ENCODE measurements at regions not wholly inside any gene's neighbourhood (a gene's known extent, or its start where the extent isn't known, plus 50 kb on each side); places are given as distances from the start of the nearest gene placed in this dataset.

- DNase-seq (ENCODE audit: extremely low spot score), result no peak
- CTCF ChIA-PET, result no interaction called here
- POLR2A ChIA-PET, result no interaction called here
- no peak for TF ChIP-seq NFRKB (IDR thresholded peaks at IDR 0.05)
- TF ChIP-seq ZNF384 (IDR thresholded peaks at IDR 0.05), result no peak
- no peak for TF ChIP-seq ELF4 (IDR thresholded peaks at IDR 0.05)
- TF ChIP-seq TARDBP (IDR thresholded peaks at IDR 0.05), result no peak
- TF ChIP-seq BHLHE40 (IDR thresholded peaks at IDR 0.05; ENCODE audit: borderline replicate concordance), result no peak
- no peak for TF ChIP-seq SUZ12 (IDR thresholded peaks at IDR 0.05)
- no peak for TF ChIP-seq FOXK2 (IDR thresholded peaks at IDR 0.05)
- no peak for TF ChIP-seq L3MBTL2 (conservative IDR thresholded peaks at IDR 0.05)
- TF ChIP-seq SP1 (IDR thresholded peaks at IDR 0.05), result no peak
- TF ChIP-seq LEF1 (IDR thresholded peaks at IDR 0.05; ENCODE audit: borderline replicate concordance), result no peak
- no peak for TF ChIP-seq PKNOX1 (IDR thresholded peaks at IDR 0.05)
These were observed 86.8 kb upstream of the ADAMTS20 start for GRCh38 chr12:43638806-43639205.

GRCh38 chr12:43636725-43637463 lies 84.9 kb upstream of the ADAMTS20 start:
- no peak for DNase-seq (ENCODE audit: extremely low spot score)
- CTCF ChIA-PET, result no interaction called here
- POLR2A ChIA-PET, result no interaction called here
- no peak for TF ChIP-seq BHLHE40 (IDR thresholded peaks at IDR 0.05; ENCODE audit: borderline replicate concordance)
- TF ChIP-seq LEF1 (IDR thresholded peaks at IDR 0.05; ENCODE audit: borderline replicate concordance), result no peak
- no peak for TF ChIP-seq FOXK2 (IDR thresholded peaks at IDR 0.05)
- no peak for TF ChIP-seq HDGF (IDR thresholded peaks at IDR 0.05; ENCODE audit: borderline replicate concordance)
- TF ChIP-seq CTBP1 (IDR thresholded peaks at IDR 0.05; ENCODE audit: borderline replicate concordance), result no peak
- no peak for TF ChIP-seq FOXA1 (IDR thresholded peaks at IDR 0.05)
- no peak for TF ChIP-seq TARDBP (IDR thresholded peaks at IDR 0.05)
- no peak for TF ChIP-seq SP1 (IDR thresholded peaks at IDR 0.05)
- TF ChIP-seq NFRKB (IDR thresholded peaks at IDR 0.05), result no peak
- TF ChIP-seq L3MBTL2 (conservative IDR thresholded peaks at IDR 0.05), result no peak
- no peak for TF ChIP-seq PKNOX1 (IDR thresholded peaks at IDR 0.05)
- TF ChIP-seq ZNF384 (IDR thresholded peaks at IDR 0.05), result no peak
- TF ChIP-seq ELF4 (IDR thresholded peaks at IDR 0.05), result no peak
- TF ChIP-seq SUZ12 (IDR thresholded peaks at IDR 0.05), result no peak
- no peak for TF ChIP-seq FOXM1 (IDR thresholded peaks at IDR 0.05; ENCODE audit: borderline replicate concordance)
- no peak for TF ChIP-seq ARNT (IDR thresholded peaks at IDR 0.05)

- DNase-seq (ENCODE audit: extremely low spot score), result no peak
- TF ChIP-seq L3MBTL2 (conservative IDR thresholded peaks at IDR 0.05) (no peak), ELF4 (IDR thresholded peaks at IDR 0.05) (no peak), FOXA1 (IDR thresholded peaks at IDR 0.05) (no peak), CTBP1 (IDR thresholded peaks at IDR 0.05; ENCODE audit: borderline replicate concordance) (no peak), ARNT (IDR thresholded peaks at IDR 0.05) (no peak), LEF1 (IDR thresholded peaks at IDR 0.05; ENCODE audit: borderline replicate concordance) (no peak), ZNF384 (IDR thresholded peaks at IDR 0.05) (no peak), NFRKB (IDR thresholded peaks at IDR 0.05) (no peak), BHLHE40 (IDR thresholded peaks at IDR 0.05; ENCODE audit: borderline replicate concordance) (no peak), FOXM1 (IDR thresholded peaks at IDR 0.05; ENCODE audit: borderline replicate concordance) (no peak), FOXK2 (IDR thresholded peaks at IDR 0.05) (no peak), SUZ12 (IDR thresholded peaks at IDR 0.05) (no peak), SP1 (IDR thresholded peaks at IDR 0.05) (no peak), PKNOX1 (IDR thresholded peaks at IDR 0.05) (no peak), TARDBP (IDR thresholded peaks at IDR 0.05) (no peak), HDGF (IDR thresholded peaks at IDR 0.05; ENCODE audit: borderline replicate concordance) (no peak)
- ChIA-PET POLR2A (no interaction called here), CTCF (no interaction called here)
These were observed 69.3 kb upstream of the ADAMTS20 start for GRCh38 chr12:43621262-43621661.

- ChIA-PET CTCF (no interaction called here), POLR2A (no interaction called here)
- DNase-seq (ENCODE audit: extremely low spot score), result no peak
- no peak for TF ChIP-seq PKNOX1 (IDR thresholded peaks at IDR 0.05)
- TF ChIP-seq FOXK2 (IDR thresholded peaks at IDR 0.05), result no peak
- no peak for TF ChIP-seq ZNF384 (IDR thresholded peaks at IDR 0.05)
- no peak for TF ChIP-seq SP1 (IDR thresholded peaks at IDR 0.05)
- no peak for TF ChIP-seq BHLHE40 (IDR thresholded peaks at IDR 0.05; ENCODE audit: borderline replicate concordance)
- TF ChIP-seq FOXA1 (IDR thresholded peaks at IDR 0.05), result no peak
- TF ChIP-seq HDGF (IDR thresholded peaks at IDR 0.05; ENCODE audit: borderline replicate concordance), result no peak
- TF ChIP-seq ARNT (IDR thresholded peaks at IDR 0.05), result no peak
- no peak for TF ChIP-seq LEF1 (IDR thresholded peaks at IDR 0.05; ENCODE audit: borderline replicate concordance)
- TF ChIP-seq SUZ12 (IDR thresholded peaks at IDR 0.05), result no peak
- no peak for TF ChIP-seq CTBP1 (IDR thresholded peaks at IDR 0.05; ENCODE audit: borderline replicate concordance)
- TF ChIP-seq NFRKB (IDR thresholded peaks at IDR 0.05), result no peak
- TF ChIP-seq L3MBTL2 (conservative IDR thresholded peaks at IDR 0.05), result no peak
These were observed 50.7 kb upstream of the ADAMTS20 start for GRCh38 chr12:43602738-43603137.

All from HEK293T (cell line).